ENCODE measurements at regions not wholly inside any gene's neighbourhood (a gene's known extent, or its start where the extent isn't known, plus 50 kb on each side); places are given as distances from the start of the nearest gene placed in this dataset.

GRCh38 chr21:38718481-38718880 is 87.2 kb upstream of the ETS2 start:
- no peak overlapping the region for H3K4me3 ChIP-seq
- intact Hi-C loops (cut with DNase I; ENCODE audit: low total_unique reads), result no loop called here
- in situ Hi-C loops (cut with MboI; ENCODE audit: low sequenced_read_pairs in 4 of 4), result no loop called here
- H3K36me3 ChIP-seq, result no peaks in the 10 kb centered on the region
- no peak for ATAC-seq
- H3K27ac ChIP-seq, result no peak overlapping the region
- H3K27me3 ChIP-seq, result no peaks in the 10 kb centered on the region
- no peak for DNase-seq
- no peaks in the 10 kb centered on the region for H3K4me1 ChIP-seq
- no peaks in the 10 kb centered on the region for H3K9me3 ChIP-seq
- TF ChIP-seq, protein P1, sequence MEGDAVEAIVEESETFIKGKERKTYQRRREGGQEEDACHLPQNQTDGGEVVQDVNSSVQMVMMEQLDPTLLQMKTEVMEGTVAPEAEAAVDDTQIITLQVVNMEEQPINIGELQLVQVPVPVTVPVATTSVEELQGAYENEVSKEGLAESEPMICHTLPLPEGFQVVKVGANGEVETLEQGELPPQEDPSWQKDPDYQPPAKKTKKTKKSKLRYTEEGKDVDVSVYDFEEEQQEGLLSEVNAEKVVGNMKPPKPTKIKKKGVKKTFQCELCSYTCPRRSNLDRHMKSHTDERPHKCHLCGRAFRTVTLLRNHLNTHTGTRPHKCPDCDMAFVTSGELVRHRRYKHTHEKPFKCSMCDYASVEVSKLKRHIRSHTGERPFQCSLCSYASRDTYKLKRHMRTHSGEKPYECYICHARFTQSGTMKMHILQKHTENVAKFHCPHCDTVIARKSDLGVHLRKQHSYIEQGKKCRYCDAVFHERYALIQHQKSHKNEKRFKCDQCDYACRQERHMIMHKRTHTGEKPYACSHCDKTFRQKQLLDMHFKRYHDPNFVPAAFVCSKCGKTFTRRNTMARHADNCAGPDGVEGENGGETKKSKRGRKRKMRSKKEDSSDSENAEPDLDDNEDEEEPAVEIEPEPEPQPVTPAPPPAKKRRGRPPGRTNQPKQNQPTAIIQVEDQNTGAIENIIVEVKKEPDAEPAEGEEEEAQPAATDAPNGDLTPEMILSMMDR (IDR thresholded peaks at IDR 0.05 in 4 of 5, conservative IDR thresholded peaks at IDR 0.05 in 1 of 5), result no peak
- no peak for TF ChIP-seq POLR2A (IDR thresholded peaks at IDR 0.05)

GRCh38 chr21:38720074-38720473 is 85.7 kb upstream of the ETS2 start:
- H3K4me3 ChIP-seq, result no peak overlapping the region
- in situ Hi-C loops (cut with MboI; ENCODE audit: low sequenced_read_pairs in 4 of 4) (no loop called here), intact Hi-C loops (cut with DNase I; ENCODE audit: low total_unique reads) (no loop called here)
- no peaks in the 10 kb centered on the region for H3K9me3 ChIP-seq
- no peak for ATAC-seq
- H3K4me1 ChIP-seq, result no peaks in the 10 kb centered on the region
- H3K36me3 ChIP-seq, result no peaks in the 10 kb centered on the region
- TF ChIP-seq POLR2A (IDR thresholded peaks at IDR 0.05), result no peak
- TF ChIP-seq, protein P1 (IDR thresholded peaks at IDR 0.05 in 4 of 5, conservative IDR thresholded peaks at IDR 0.05 in 1 of 5), result no peak
- H3K27me3 ChIP-seq, result no peaks in the 10 kb centered on the region
- H3K27ac ChIP-seq, result no peak overlapping the region
- DNase-seq, result no peak

DNA sequence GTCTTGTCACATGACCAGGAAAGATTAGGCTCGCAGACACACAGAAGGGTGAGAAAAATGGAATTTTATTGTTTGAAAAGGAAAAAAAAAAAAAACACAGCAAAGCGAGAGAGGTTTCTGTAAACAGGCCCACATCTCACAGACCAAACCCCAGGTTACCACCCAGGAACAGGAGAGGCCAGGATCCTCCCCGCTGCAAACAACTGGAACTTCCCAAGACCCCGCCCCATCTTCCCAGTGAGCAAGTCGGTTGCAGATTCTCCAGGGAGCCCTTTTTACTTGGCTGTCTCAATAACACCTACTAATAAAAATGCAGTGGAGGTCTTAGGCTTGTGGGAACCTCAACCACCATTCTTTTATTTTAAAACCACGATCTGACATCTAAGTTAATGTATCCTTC is 84.7 kb upstream of the ETS2 start:
- Histone ChIP-seq H3K27me3 (no peaks in the 10 kb centered on the region), H3K4me3 (no peak overlapping the region), H3K9me3 (no peaks in the 10 kb centered on the region), H3K4me1 (no peaks in the 10 kb centered on the region), H3K36me3 (no peaks in the 10 kb centered on the region), H3K27ac (no peak overlapping the region)
- no peak for ATAC-seq
- TF ChIP-seq POLR2A (IDR thresholded peaks at IDR 0.05), result no peak
- TF ChIP-seq, protein P1 (IDR thresholded peaks at IDR 0.05 in 4 of 5, conservative IDR thresholded peaks at IDR 0.05 in 1 of 5), result no peak
- no peak for DNase-seq
- intact Hi-C loops (cut with DNase I; ENCODE audit: low total_unique reads) (no loop called here), in situ Hi-C loops (cut with MboI; ENCODE audit: low sequenced_read_pairs in 4 of 4) (no loop called here)

DNA sequence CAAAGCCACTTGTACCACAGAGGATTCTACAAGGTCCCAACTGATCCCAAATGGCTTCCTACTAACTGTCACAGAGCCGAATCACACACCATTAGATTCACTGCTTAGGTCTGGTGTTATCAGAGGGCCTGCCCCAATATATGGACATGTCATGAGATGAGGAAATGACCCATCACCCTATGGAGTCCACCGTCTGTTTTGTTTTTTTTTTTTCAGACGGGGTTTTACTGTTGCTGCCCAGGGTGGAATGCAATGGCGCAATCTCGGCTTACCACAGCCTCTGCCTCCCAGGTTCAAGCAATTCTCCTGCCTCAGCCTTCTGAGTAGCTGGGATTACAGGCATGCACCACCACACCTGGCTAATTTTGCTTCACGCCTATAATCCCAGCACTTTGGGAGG is 83.8 kb upstream of the ETS2 start:
- Histone ChIP-seq H3K36me3 (no peaks in the 10 kb centered on the region), H3K4me3 (no peak overlapping the region), H3K4me1 (no peaks in the 10 kb centered on the region), H3K27ac (no peak overlapping the region), H3K27me3 (no peaks in the 10 kb centered on the region), H3K9me3 (no peaks in the 10 kb centered on the region)
- ATAC-seq (no peak), DNase-seq (no peak)
- TF ChIP-seq POLR2A (IDR thresholded peaks at IDR 0.05), result no peak
- TF ChIP-seq, protein P1 (IDR thresholded peaks at IDR 0.05 in 4 of 5, conservative IDR thresholded peaks at IDR 0.05 in 1 of 5), result no peak
- in situ Hi-C loops (cut with MboI; ENCODE audit: low sequenced_read_pairs in 4 of 4), result no loop called here
- intact Hi-C loops (cut with DNase I; ENCODE audit: low total_unique reads), result no loop called here
